ENCODE measurements at regions not wholly inside any gene's neighbourhood (a gene's known extent, or its start where the extent isn't known, plus 50 kb on each side); places are given as distances from the start of the nearest gene placed in this dataset.
A peak's percentile ranks its signal among the peaks of the same experiment; 100 is the strongest.

DNA sequence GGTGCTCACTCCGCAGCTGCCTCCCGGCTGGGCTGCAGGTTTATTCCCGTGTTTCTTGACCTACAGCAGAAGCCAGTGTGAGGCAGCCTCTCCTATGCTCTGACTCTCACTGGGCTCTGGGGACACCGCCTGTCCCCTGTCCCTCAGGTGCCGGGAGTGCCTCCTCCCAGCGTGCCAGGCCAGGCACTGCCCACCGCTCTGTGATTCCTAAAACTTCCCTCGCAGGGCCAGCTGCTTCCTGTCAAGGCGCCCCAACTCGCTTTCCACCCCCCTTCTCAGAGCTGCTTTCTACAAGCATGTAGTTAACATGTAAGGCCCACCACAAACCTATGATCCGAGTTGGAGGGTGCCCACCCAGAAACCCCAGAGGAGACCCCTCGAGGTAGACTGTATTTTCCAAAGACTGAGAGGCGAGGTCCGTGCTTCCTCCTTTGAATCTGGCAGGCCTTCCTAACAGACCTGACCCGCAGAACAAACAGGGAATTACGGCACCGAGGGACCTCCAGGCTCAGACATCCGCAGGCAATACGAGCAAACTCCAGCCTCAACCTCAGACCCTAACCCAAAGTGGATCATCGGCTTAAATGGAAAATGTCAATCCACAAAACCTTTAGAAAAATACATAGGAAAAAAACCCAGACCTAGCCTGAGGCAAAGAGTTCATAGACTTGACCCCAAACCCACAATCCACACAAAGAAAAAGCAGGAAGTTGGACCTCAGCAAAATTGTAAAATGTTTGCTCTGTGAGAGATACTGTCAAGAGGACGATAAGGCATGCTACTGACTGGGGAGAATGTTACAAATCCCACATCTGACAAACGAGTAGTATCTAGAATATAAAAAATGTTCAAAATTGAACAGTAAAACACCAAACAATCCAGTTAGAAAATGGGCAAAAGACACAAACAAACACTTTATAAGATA lies 121.3 kb upstream of the IQSEC1 start:
- Histone ChIP-seq H3K4me3 (ENCODE audit: low read length) (no peak overlapping the region), H3K27me3 (ENCODE audit: control insufficient read depth, insufficient read depth, low read length, poor library complexity, severe bottlenecking) (no peaks in the 10 kb centered on the region), H3K36me3 (ENCODE audit: control insufficient read depth, insufficient read depth, low read length) (no peaks in the 10 kb centered on the region), H3K27ac (ENCODE audit: low read depth, low read length) (no peak overlapping the region), H3K9ac (ENCODE audit: extremely low read depth, low read length, poor library complexity, severe bottlenecking) (no peak overlapping the region), H3K4me1 (ENCODE audit: control insufficient read depth, insufficient read depth, low read length) (no peaks in the 10 kb centered on the region), H3K9me3 (ENCODE audit: control insufficient read depth, low read length) (no peaks in the 10 kb centered on the region)
- Mint-ChIP-seq H3K27me3 (ENCODE audit: insufficient read depth) (no peaks in the 10 kb centered on the region), H3K27ac (peak overlapping the region; percentile 16), H3K36me3 (ENCODE audit: low read depth) (no peaks in the 10 kb centered on the region), H3K4me3 (no peak overlapping the region), H3K4me1 (peaks cover 3% of the 10 kb centered on the region), H3K9me3 (no peaks in the 10 kb centered on the region)
- WGBS, 2 experiments (ENCODE audit: insufficient coverage in 1 of 2, insufficient read length in 1 of 2) = 91 to 97% methylated on average over 16 to 22 of the region's 22 CpGs
- no peak for DNase-seq
- TF ChIP-seq, protein P1, sequence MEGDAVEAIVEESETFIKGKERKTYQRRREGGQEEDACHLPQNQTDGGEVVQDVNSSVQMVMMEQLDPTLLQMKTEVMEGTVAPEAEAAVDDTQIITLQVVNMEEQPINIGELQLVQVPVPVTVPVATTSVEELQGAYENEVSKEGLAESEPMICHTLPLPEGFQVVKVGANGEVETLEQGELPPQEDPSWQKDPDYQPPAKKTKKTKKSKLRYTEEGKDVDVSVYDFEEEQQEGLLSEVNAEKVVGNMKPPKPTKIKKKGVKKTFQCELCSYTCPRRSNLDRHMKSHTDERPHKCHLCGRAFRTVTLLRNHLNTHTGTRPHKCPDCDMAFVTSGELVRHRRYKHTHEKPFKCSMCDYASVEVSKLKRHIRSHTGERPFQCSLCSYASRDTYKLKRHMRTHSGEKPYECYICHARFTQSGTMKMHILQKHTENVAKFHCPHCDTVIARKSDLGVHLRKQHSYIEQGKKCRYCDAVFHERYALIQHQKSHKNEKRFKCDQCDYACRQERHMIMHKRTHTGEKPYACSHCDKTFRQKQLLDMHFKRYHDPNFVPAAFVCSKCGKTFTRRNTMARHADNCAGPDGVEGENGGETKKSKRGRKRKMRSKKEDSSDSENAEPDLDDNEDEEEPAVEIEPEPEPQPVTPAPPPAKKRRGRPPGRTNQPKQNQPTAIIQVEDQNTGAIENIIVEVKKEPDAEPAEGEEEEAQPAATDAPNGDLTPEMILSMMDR (conservative IDR thresholded peaks at IDR 0.05) = no peak

DNA sequence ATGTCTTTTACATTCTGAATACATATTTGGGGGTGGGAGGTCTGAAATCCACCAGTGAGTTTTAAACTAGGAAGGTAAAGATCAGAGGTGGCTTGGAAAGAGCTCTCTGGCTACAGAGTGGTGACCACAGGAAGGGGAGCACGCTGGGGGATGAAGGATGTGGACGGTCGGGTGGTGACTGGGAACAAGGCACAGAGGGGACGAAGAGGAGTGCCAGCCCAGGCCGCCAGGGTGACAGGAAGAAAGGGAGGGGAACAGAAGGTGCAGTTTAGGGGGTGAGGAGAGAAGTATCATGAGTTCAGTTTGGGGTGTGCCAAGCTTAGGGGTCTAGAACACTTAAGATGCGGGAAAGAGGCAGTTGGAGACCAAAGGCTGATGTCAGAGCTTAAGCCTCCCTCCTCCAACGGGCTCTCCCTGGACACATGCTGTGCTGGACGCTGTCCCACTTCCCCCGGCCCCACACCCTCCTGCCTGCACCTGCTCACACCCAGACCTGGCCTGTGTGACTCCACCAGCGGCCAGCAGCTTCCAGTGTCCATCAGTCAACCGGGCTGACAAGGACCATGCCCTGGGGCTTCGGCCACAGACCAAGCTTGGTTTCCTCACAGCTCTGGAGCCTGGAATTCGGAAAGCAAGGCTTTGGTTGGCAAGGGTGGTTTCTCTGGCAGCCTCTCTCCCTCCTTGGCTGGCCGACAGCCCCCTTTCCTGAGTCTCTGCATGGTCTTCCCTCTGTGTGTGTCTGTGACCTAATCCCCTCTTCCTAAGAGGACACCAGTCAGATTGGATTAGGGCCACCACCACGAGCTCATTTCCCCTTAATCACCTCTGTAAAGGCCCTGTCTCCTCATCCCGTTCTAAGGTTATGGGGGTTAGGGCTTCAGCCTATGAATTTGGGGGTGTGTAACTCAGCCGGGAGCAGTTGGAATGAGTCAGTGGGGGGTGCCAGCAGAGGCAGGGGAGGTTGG lies 120.4 kb upstream of the IQSEC1 start:
- 87 to 96% methylated on average over 10 to 17 of the region's 17 CpGs for WGBS, 2 experiments (ENCODE audit: insufficient coverage in 1 of 2, insufficient read length in 1 of 2)
- Mint-ChIP-seq H3K36me3 (ENCODE audit: low read depth) (no peaks in the 10 kb centered on the region), H3K27ac (no peak overlapping the region), H3K4me3 (no peak overlapping the region), H3K4me1 (peaks cover 3% of the 10 kb centered on the region), H3K9me3 (no peaks in the 10 kb centered on the region), H3K27me3 (ENCODE audit: insufficient read depth) (no peaks in the 10 kb centered on the region)
- Histone ChIP-seq H3K36me3 (ENCODE audit: control insufficient read depth, insufficient read depth, low read length) (no peaks in the 10 kb centered on the region), H3K9me3 (ENCODE audit: control insufficient read depth, low read length) (no peaks in the 10 kb centered on the region), H3K4me3 (ENCODE audit: low read length) (no peak overlapping the region), H3K27me3 (ENCODE audit: control insufficient read depth, insufficient read depth, low read length, poor library complexity, severe bottlenecking) (no peaks in the 10 kb centered on the region), H3K9ac (ENCODE audit: extremely low read depth, low read length, poor library complexity, severe bottlenecking) (no peak overlapping the region), H3K4me1 (ENCODE audit: control insufficient read depth, insufficient read depth, low read length) (no peaks in the 10 kb centered on the region), H3K27ac (ENCODE audit: low read depth, low read length) (no peak overlapping the region)
- DNase-seq = no peak
- TF ChIP-seq, protein P1 (conservative IDR thresholded peaks at IDR 0.05) = no peak

DNA sequence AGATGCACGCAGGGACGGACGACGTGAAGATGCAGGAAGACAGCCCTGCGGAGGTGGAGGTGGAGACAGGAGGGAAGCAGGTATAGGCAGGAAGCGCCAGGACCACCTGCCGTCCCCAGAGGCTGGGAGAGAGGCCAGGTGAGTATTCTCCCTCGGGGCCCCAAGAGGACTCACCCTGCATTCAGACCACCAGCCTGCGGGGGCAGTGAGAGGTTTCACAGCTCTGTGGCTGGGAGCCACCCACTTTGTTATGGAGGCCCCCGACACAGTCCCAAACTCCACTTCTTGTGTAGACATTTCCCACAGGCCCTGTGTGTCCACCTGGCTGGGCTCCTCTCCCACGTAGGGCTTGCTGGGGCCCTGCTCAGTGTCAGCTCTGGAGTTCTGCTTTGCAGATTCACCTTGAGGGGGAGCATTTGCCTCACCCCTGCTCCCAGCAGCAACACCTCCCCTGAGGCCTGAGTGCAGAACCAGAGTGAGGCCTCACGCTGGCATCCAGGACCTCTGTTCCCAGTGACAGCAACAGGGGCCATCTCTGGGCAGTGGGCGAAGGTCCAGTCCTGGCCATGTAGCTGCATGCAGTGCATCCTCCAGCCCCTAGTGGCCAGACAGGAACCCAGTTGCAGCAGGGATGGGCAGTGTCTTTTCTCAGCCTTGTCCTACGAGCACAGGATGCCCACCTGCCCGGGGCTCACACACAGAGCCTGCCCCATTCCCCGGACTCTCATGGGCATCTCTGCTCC lies 119.4 kb upstream of the IQSEC1 start:
- no peaks in the 10 kb centered on the region for H3K36me3 Mint-ChIP-seq (ENCODE audit: low read depth)
- no peaks in the 10 kb centered on the region for H3K4me1 ChIP-seq (ENCODE audit: control insufficient read depth, insufficient read depth, low read length)
- no peaks in the 10 kb centered on the region for H3K9me3 ChIP-seq (ENCODE audit: control insufficient read depth, low read length)
- no peaks in the 10 kb centered on the region for H3K36me3 ChIP-seq (ENCODE audit: control insufficient read depth, insufficient read depth, low read length)
- peaks cover 3% of the 10 kb centered on the region for H3K4me1 Mint-ChIP-seq
- no peak overlapping the region for H3K4me3 ChIP-seq (ENCODE audit: low read length)
- WGBS, 2 experiments (ENCODE audit: insufficient coverage in 1 of 2, insufficient read length in 1 of 2) = 91 to 96% methylated on average over 13 to 16 of the region's 16 CpGs
- H3K27me3 Mint-ChIP-seq (ENCODE audit: insufficient read depth) = no peaks in the 10 kb centered on the region
- DNase-seq = peak; percentile 75
- H3K27ac Mint-ChIP-seq = no peak overlapping the region
- H3K9ac ChIP-seq (ENCODE audit: extremely low read depth, low read length, poor library complexity, severe bottlenecking) = no peak overlapping the region
- TF ChIP-seq, protein P1 (conservative IDR thresholded peaks at IDR 0.05) = peak; percentile 75
- no peak overlapping the region for H3K27ac ChIP-seq (ENCODE audit: low read depth, low read length)
- H3K9me3 Mint-ChIP-seq = peaks cover 3% of the 10 kb centered on the region
- no peaks in the 10 kb centered on the region for H3K27me3 ChIP-seq (ENCODE audit: control insufficient read depth, insufficient read depth, low read length, poor library complexity, severe bottlenecking)
- H3K4me3 Mint-ChIP-seq = no peak overlapping the region

All from endodermal cell (in vitro differentiated cells).